ENCODE measurements at regions not wholly inside any gene's neighbourhood (a gene's known extent, or its start where the extent isn't known, plus 50 kb on each side); places are given as distances from the start of the nearest gene placed in this dataset.

DNA sequence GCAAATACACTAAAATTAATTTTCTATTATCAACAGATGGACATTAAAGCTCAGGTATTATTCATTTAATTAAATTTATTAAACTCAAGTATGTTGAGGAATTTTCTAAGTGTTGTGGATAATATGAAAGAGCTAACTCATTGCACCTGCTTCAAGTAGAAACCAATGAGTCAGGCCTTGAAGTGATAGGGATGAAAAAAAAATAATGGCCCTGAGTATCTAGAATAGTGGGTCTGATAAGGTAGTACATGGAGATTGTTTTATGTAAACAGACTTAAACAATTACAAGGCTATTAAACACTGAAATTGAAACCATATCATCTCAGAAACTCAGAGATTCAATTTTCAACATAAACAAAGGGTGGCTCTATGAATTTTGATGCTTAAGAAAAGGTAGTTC is 857.1 kb upstream of the GBE1 start:
- Histone ChIP-seq H3K9me3 (no peaks in the 10 kb centered on the region), H3K36me3 (no peaks in the 10 kb centered on the region), H3K27ac (no peak overlapping the region), H3K27me3 (no peaks in the 10 kb centered on the region), H3K4me1 (peaks cover 0 to 6% (median 0%) of the 10 kb centered on the region in 3 donors), H3K4me3 (no peak overlapping the region)
- no peak for DNase-seq
- intact Hi-C loops (cut with DNase I), result no loop called here
- FAIRE-seq, result no peak
- ATAC-seq, result peak; percentile 44 to 86 (median 57)
- TF ChIP-seq CTCF (IDR thresholded peaks at IDR 0.05), result no peak

DNA sequence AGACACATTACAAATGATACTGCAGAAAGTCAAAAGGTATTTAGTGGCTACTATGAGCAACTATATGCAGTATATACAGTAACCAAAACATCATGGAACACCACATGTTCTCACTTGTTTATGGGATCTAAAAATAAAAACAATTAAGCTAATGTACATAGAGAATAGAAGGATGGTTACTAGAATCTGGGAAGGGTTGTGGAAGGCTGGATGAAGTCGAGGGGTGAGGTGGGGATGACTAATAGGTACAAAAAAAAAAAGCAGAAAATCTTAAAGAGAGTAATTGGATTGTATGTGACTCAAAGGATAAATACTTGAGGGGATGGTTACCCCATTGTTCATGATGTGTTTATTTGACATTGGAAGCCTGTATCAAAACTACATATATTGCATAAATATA is 848.8 kb upstream of the GBE1 start:
- no peak for DNase-seq
- intact Hi-C loops (cut with DNase I), result no loop called here
- WGBS, 2 donors, result 58 to 63% methylated on average over 1 of the region's 1 CpG
- Histone ChIP-seq H3K27me3 (no peaks in the 10 kb centered on the region), H3K4me3 (no peak overlapping the region), H3K4me1 (no peaks in the 10 kb centered on the region), H3K9me3 (no peaks in the 10 kb centered on the region), H3K36me3 (no peaks in the 10 kb centered on the region), H3K27ac (no peak overlapping the region)
- FAIRE-seq, result no peak
- no peak for TF ChIP-seq CTCF (IDR thresholded peaks at IDR 0.05)
- ATAC-seq, result no peak

DNA sequence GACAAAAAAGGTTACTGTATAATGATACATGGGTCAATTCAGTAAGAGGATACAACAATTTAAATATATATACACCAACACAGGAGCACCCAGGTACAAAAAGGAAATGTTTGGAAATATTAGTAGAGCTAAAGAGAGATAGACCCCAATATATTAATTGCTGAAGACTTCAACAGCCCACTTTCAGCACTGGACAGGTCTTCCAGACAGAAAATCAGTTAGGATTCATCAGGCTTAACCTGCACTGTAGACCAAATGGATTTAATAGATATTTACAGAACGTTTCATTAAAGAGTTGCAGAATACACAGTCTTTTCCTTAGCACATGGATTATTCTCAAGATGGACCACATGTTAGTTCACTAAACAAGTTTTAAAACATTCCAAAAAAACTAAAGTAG is 845.9 kb upstream of the GBE1 start:
- WGBS, 2 donors, result 85 to 93% methylated on average over 1 of the region's 1 CpG
- FAIRE-seq (no peak), DNase-seq (no peak), ATAC-seq (no peak)
- TF ChIP-seq CTCF (IDR thresholded peaks at IDR 0.05), result no peak
- Histone ChIP-seq H3K4me3 (no peak overlapping the region), H3K4me1 (no peaks in the 10 kb centered on the region), H3K9me3 (no peaks in the 10 kb centered on the region), H3K27me3 (no peaks in the 10 kb centered on the region), H3K36me3 (no peaks in the 10 kb centered on the region), H3K27ac (no peak overlapping the region)
- intact Hi-C loops (cut with DNase I), result no loop called here

DNA sequence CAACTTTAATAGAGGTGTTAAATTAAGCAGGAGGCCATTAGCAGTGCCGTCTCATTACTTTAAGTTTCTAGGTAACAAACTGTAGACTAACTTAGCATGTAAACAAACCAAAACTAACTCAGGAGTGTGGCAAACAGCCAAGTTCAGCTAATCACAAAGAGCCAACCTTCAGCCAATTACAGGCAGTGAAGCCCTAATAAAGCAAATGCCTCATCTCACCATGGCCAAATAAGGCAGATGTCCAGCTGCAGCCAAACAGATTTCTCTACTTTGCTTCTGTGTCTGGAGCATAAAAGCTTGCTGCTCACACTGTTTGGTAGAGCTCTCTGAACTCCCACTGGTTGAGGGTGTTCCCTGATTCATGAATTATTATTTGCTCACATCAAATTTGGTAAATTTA is 835.4 kb upstream of the GBE1 start:
- Histone ChIP-seq H3K4me3 (no peak overlapping the region), H3K9me3 (no peaks in the 10 kb centered on the region), H3K4me1 (no peaks in the 10 kb centered on the region), H3K36me3 (no peaks in the 10 kb centered on the region), H3K27me3 (no peaks in the 10 kb centered on the region), H3K27ac (no peak overlapping the region)
- ATAC-seq (peak in 2 of 4 donors; percentile 14), DNase-seq (no peak), FAIRE-seq (no peak)
- intact Hi-C loops (cut with DNase I), result no loop called here
- 37 to 42% methylated on average over 1 of the region's 1 CpG for WGBS, 2 donors
- TF ChIP-seq CTCF (IDR thresholded peaks at IDR 0.05), result no peak

DNA sequence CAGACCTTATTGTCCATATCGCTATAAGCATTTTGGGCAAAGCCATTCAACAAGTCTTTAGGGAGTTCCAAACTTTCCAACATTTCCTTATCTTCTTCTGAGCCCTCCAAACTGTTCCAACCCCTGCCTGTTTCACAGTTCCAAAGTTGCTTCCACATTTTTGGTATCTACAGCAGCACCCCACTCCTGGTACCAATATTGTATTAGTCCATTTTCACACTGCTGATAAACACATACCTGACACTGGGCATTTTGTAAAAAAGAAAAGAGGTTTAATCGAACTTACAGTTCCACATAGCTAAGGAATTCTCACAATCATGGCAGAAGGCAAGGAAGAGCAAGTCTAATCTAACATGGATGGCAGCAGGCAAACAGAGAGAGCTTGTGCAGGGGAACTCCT is 834.1 kb upstream of the GBE1 start:
- no peaks in the 10 kb centered on the region for H3K36me3 ChIP-seq
- intact Hi-C loops (cut with DNase I), result no loop called here
- ATAC-seq (no peak), FAIRE-seq (no peak), DNase-seq (no peak)
- no peak for TF ChIP-seq CTCF (IDR thresholded peaks at IDR 0.05)
- no peaks in the 10 kb centered on the region for H3K4me1 ChIP-seq
- H3K4me3 ChIP-seq, result no peak overlapping the region
- no peak overlapping the region for H3K27ac ChIP-seq
- 84 to 90% methylated on average over 2 of the region's 2 CpGs for WGBS, 2 donors
- no peaks in the 10 kb centered on the region for H3K9me3 ChIP-seq
- H3K27me3 ChIP-seq, result no peaks in the 10 kb centered on the region

Data from pancreas (tissue), 10 donors.